GM12878 (cell line): ENCODE measurements at regions not wholly inside any gene's neighbourhood (a gene's known extent, or its start where the extent isn't known, plus 50 kb on each side); places are given as distances from the start of the nearest gene placed in this dataset.

ENCODE experiments used
- ATAC-seq: fragments of 200-7000 bp; cut with Tn5 transposase; 3 replicates; pipeline ENCODE4 v1.9.1; 2020; ENCODE audit warnings: mild to moderate bottlenecking, moderate library complexity
- BruUV-seq: library from RNA; stranded (reverse); fragments of 400-500 nt; replicated peaks from 2 replicates; lab custom pipeline; 2021; lab: Mats Ljungman, UMichigan
- CTCF ChIA-PET: fragments of 300-600 bp; sonication (Branson Sonifier 250); formaldehyde crosslinking; extraction: SDS; loops from one replicate; lab custom pipeline; 2021; ENCODE audit warnings: inconsistent platforms; lab: Yijun Ruan, JAX
- POLR2A ChIA-PET: fragments of 350-600 bp; formaldehyde crosslinking; extraction: SDS; loops from one replicate; lab custom pipeline; 2021; ENCODE audit warnings: inconsistent platforms; lab: Charles Lee
- RAD21 ChIA-PET: fragments of 300-600 bp; sonication (Branson Sonifier 250); formaldehyde crosslinking; loops from one replicate; lab custom pipeline; 2023; ENCODE audit warnings: antibody characterized with exemption; ENCODE audit not compliant: unreplicated experiment; lab: Charles Lee
- SMC1A ChIA-PET: fragments of 300-600 bp; sonication (Branson Sonifier 250); formaldehyde crosslinking; loops from one replicate; lab custom pipeline; 2023; ENCODE audit not compliant: unreplicated experiment, uncharacterized antibody; lab: Charles Lee
- DNase-seq: peaks from one replicate; pipeline ENCODE4 v3.0.0-alpha.2; 2011; ENCODE audit warnings: low read depth, low spot score
- FAIRE-seq: peaks from 3 replicates; lab custom pipeline; 2011; peaks lifted over from hg19 to GRCh38; lab: Jason Lieb, UNC
- H2AFZ ChIP-seq: 2 replicates; pipeline ENCODE4 v1.6.0; 2011; ENCODE audit warnings: low read depth, low read length, control low read depth; ENCODE audit not compliant: control insufficient read depth
- H3K27ac ChIP-seq: 2 replicates; pipeline ENCODE4 v1.5.1; 2011; ENCODE audit warnings: control low read depth; ENCODE audit not compliant: control insufficient read depth, insufficient read depth
- H3K27me3 ChIP-seq, 2 experiments: replicated peaks in 1 of 2; 2 replicates each; pipeline versions ENCODE4 v1.6.0 to v1.6.1; 2011; ENCODE audit warnings: low read length in 1 of 2; ENCODE audit not compliant: control insufficient read depth in 2 of 2, insufficient read depth in 2 of 2
- H3K36me3 ChIP-seq, 2 experiments: 2 replicates each; pipeline ENCODE4 v1.5.1; 2011; ENCODE audit warnings: low read length in 1 of 2; ENCODE audit not compliant: control insufficient read depth in 2 of 2, insufficient read depth in 2 of 2
- H3K4me1 ChIP-seq: 2 replicates; pipeline ENCODE4 v1.6.1; 2011; ENCODE audit warnings: mild to moderate bottlenecking, low read length, moderate library complexity, mixed read lengths; ENCODE audit not compliant: control insufficient read depth, insufficient read depth
- H3K4me2 ChIP-seq: 2 replicates; pipeline ENCODE4 v1.6.0; 2011; ENCODE audit warnings: control low read depth; ENCODE audit not compliant: control insufficient read depth, insufficient read depth
- H3K4me3 ChIP-seq: fragments of 200-600 bp; sonication (generic); 2 replicates; pipeline ENCODE4 v1.5.1; 2016
- H3K79me2 ChIP-seq: 2 replicates; pipeline ENCODE4 v1.6.0; 2011; ENCODE audit warnings: low read length; ENCODE audit not compliant: control insufficient read depth, insufficient read depth
- H3K9ac ChIP-seq: 2 replicates; pipeline ENCODE4 v1.8.0; 2011; ENCODE audit warnings: low read length, control low read depth, mixed read lengths; ENCODE audit not compliant: control insufficient read depth, insufficient read depth
- H3K9me3 ChIP-seq: replicated peaks from 3 replicates; pipeline ENCODE4 v1.5.1; 2011; ENCODE audit warnings: mild to moderate bottlenecking, low read length; ENCODE audit not compliant: control insufficient read depth, insufficient read depth
- H4K20me1 ChIP-seq: 2 replicates; pipeline ENCODE4 v1.6.0; 2011; ENCODE audit not compliant: control insufficient read depth, insufficient read depth
- ATF7 ChIP-seq: fragments of 450-650 bp; IDR thresholded peaks from 2 replicates; pipeline ENCODE4 v1.6.1; 2016; ENCODE audit warnings: low read depth, mild to moderate bottlenecking
- BACH1 ChIP-seq: fragments of 450-650 bp; IDR thresholded peaks from 2 replicates; pipeline ENCODE4 v1.6.1; 2017; ENCODE audit warnings: mild to moderate bottlenecking, borderline replicate concordance
- BRCA1 ChIP-seq: IDR thresholded peaks from 2 replicates; pipeline ENCODE4 v1.6.1; 2011; ENCODE audit warnings: low read depth, low read length, improper control_type of control experiment
- CBX5 ChIP-seq: sonication (generic); IDR thresholded peaks from 2 replicates; pipeline ENCODE4 v1.6.1; 2016; ENCODE audit warnings: low read depth, moderate library complexity, mild to moderate bottlenecking, inconsistent platforms
- CHD2 ChIP-seq: IDR thresholded peaks from 2 replicates; pipeline ENCODE4 v1.6.1; 2011; ENCODE audit warnings: low read depth, low read length, improper control_type of control experiment, borderline replicate concordance
- CHD4 ChIP-seq: fragments of 200-600 bp; sonication (generic); IDR thresholded peaks from 2 replicates; pipeline ENCODE4 v1.6.1; 2016; ENCODE audit warnings: mild to moderate bottlenecking
- EZH2 ChIP-seq: IDR thresholded peaks from 2 replicates; pipeline ENCODE4 v1.6.1; 2012; ENCODE audit warnings: low read depth, mild to moderate bottlenecking, control low read depth, inconsistent platforms, low read length, borderline replicate concordance; ENCODE audit not compliant: control insufficient read depth
- FOXK2 ChIP-seq: fragments of 450-650 bp; IDR thresholded peaks from 2 replicates; pipeline ENCODE4 v1.6.1; 2017; ENCODE audit warnings: mild to moderate bottlenecking, moderate library complexity
- KAT2A ChIP-seq: conservative IDR thresholded peaks from 2 replicates; pipeline ENCODE4 v1.6.1; 2011; ENCODE audit warnings: low read depth, low read length; ENCODE audit not compliant: control insufficient read depth
- MEF2A ChIP-seq: IDR thresholded peaks from 2 replicates; pipeline ENCODE4 v1.6.1; 2011; ENCODE audit warnings: low read depth, mild to moderate bottlenecking, low read length, moderate library complexity; ENCODE audit not compliant: insufficient read depth
- PBX3 ChIP-seq: IDR thresholded peaks from 2 replicates; pipeline ENCODE4 v1.6.1; 2011; ENCODE audit warnings: mild to moderate bottlenecking, low read depth, low read length, moderate library complexity; ENCODE audit not compliant: insufficient replicate concordance
- POLR2AphosphoS5 ChIP-seq: IDR thresholded peaks from 2 replicates; pipeline ENCODE4 v1.6.1; 2011; ENCODE audit warnings: mild to moderate bottlenecking, low read length, inconsistent platforms
- PRDM15 ChIP-seq: fragments of 450-650 bp; formaldehyde crosslinking; IDR thresholded peaks from 2 replicates; pipeline ENCODE4 v1.4.0; 2020; ENCODE audit warnings: mild to moderate bottlenecking, moderate library complexity
- RAD21 ChIP-seq: IDR thresholded peaks from 2 replicates; pipeline ENCODE4 v1.6.1; 2011; ENCODE audit warnings: mild to moderate bottlenecking, low read depth, low read length, moderate library complexity; ENCODE audit not compliant: insufficient read depth
- STAT3 ChIP-seq: IDR thresholded peaks from 2 replicates; pipeline ENCODE4 v1.6.1; 2011; ENCODE audit warnings: low read depth, low read length, improper control_type of control experiment
- TCF12 ChIP-seq: IDR thresholded peaks from 2 replicates; pipeline ENCODE4 v1.6.1; 2011; ENCODE audit warnings: low read depth, mild to moderate bottlenecking, low read length
- ZNF217 ChIP-seq: fragments of 450-650 bp; IDR thresholded peaks from 2 replicates; pipeline ENCODE4 v1.6.1; 2017; ENCODE audit warnings: antibody characterized with exemption, mild to moderate bottlenecking
- ZNF622 ChIP-seq: fragments of 450-650 bp; IDR thresholded peaks from 2 replicates; pipeline ENCODE4 v1.6.1; 2017; ENCODE audit warnings: mild to moderate bottlenecking, inconsistent platforms
- WGBS: methylation state at CpG from one replicate; pipeline ENCODE4 v1.1.6; 2016; ENCODE audit warnings: low lambda C conversion rate; ENCODE audit not compliant: insufficient replicate concordance, insufficient coverage; ENCODE audit errors: missing lambda C conversion rate; 5-methylcytosine and 5-hydroxymethylcytosine counted together
- in situ Hi-C: fragments of 300-500 bp; cut with MboI; formaldehyde crosslinking; loops from 9 replicates; pipeline ENCODE4 v1.14.3; 2018; ENCODE audit warnings: mixed read lengths
- intact Hi-C: fragments of 100-400 bp; cut with micrococcal nuclease; formaldehyde crosslinking; loops from one replicate; pipeline ENCODE4 v1.14.2; 2022; ENCODE audit not compliant: unreplicated experiment

DNA sequence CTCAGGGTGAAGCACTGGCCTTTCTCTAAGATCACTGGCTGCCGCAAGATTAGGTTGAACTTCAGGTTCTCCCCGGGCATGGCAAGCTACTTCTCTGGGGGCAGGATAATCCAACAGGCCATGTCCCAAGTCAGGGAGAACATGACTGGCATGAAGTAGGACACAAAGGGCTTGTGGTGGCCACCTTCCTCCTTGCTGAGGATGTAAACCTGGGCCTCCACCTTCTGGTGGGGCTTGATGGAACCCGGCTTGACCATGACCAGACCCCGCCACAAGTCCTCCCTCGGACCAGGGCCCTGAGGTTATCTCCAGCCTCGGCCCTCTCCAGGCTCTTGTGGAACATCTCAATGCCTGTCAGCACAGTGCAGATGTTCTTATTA is 211.1 kb upstream of the WSB1 start:
- Histone ChIP-seq H3K9ac (no peak overlapping the region), H2AFZ (no peak overlapping the region), H4K20me1 (no peaks in the 10 kb centered on the region), H3K27ac (no peak overlapping the region), H3K4me1 (no peaks in the 10 kb centered on the region), H3K36me3 (no peaks in the 10 kb centered on the region), H3K9me3 (no peaks in the 10 kb centered on the region), H3K4me2 (no peak overlapping the region), H3K79me2 (no peaks in the 10 kb centered on the region), H3K4me3 (no peak overlapping the region), H3K27me3 (no peaks in the 10 kb centered on the region)
- FAIRE-seq (no peak), ATAC-seq (no peak), DNase-seq (no peak)
- in situ Hi-C loops, result no loop called here
- intact Hi-C loops, result no loop called here
- ChIA-PET SMC1A (no interaction called here), POLR2A (no interaction called here), CTCF (no interaction called here), RAD21 (no interaction called here)
- no TSS peak for BruUV-seq
- WGBS, result 50% methylated on average over 6 of the region's 6 CpGs
- TF ChIP-seq CHD4 (no peak), ZNF217 (no peak), BRCA1 (no peak), ATF7 (no peak), PBX3 (no peak), EZH2 (no peak), POLR2AphosphoS5 (no peak), CBX5 (no peak), PRDM15 (CRISPR knock-in tag) (no peak), STAT3 (no peak), KAT2A (no peak), BACH1 (no peak), RAD21 (no peak), MEF2A (no peak), ZNF622 (no peak), TCF12 (no peak), FOXK2 (no peak), CHD2 (no peak)
